ENCODE measurements at regions not wholly inside any gene's neighbourhood (a gene's known extent, or its start where the extent isn't known, plus 50 kb on each side); places are given as distances from the start of the nearest gene placed in this dataset.

- intact Hi-C loops (cut with micrococcal nuclease) = no loop called here
- no peak for TF ChIP-seq JUND (IDR thresholded peaks at IDR 0.05)
- TF ChIP-seq RAD21 (IDR thresholded peaks at IDR 0.05; ENCODE audit: low read depth) = no peak
- no peak for TF ChIP-seq ZBTB33 (IDR thresholded peaks at IDR 0.05; ENCODE audit: extremely low read depth, insufficient replicate concordance, low read length)
- TF ChIP-seq ATF3 (IDR thresholded peaks at IDR 0.05) = no peak
- no peak for TF ChIP-seq SP1 (IDR thresholded peaks at IDR 0.05; ENCODE audit: low read depth)
- no peak for TF ChIP-seq YY1 (IDR thresholded peaks at IDR 0.05; ENCODE audit: extremely low read depth, insufficient replicate concordance, low read depth, low read length)
- TF ChIP-seq POLR2A (IDR thresholded peaks at IDR 0.05; ENCODE audit: borderline replicate concordance, extremely low read depth, insufficient read depth, insufficient read length) = no peak
- TF ChIP-seq POLR2AphosphoS5 (IDR thresholded peaks at IDR 0.05; ENCODE audit: low read depth, low read length) = no peak
- TF ChIP-seq CEBPB (IDR thresholded peaks at IDR 0.05; ENCODE audit: low read depth) = no peak
- TF ChIP-seq SRF (IDR thresholded peaks at IDR 0.05; ENCODE audit: low read depth) = no peak
- TF ChIP-seq ZNF274 (IDR thresholded peaks at IDR 0.05; ENCODE audit: low read depth, low read length) = no peak
- TF ChIP-seq, protein P1, sequence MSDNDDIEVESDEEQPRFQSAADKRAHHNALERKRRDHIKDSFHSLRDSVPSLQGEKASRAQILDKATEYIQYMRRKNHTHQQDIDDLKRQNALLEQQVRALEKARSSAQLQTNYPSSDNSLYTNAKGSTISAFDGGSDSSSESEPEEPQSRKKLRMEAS (IDR thresholded peaks at IDR 0.05) = no peak
- TF ChIP-seq FOSL1 (IDR thresholded peaks at IDR 0.05; ENCODE audit: low read depth) = no peak
- TF ChIP-seq CBX3 (IDR thresholded peaks at IDR 0.05; ENCODE audit: low read depth) = no peak
- TF ChIP-seq SIN3A (IDR thresholded peaks at IDR 0.05; ENCODE audit: low read depth) = no peak
- BruUV-seq (replicated peaks) = no TSS peak
- POLR2A ChIA-PET = no interaction called here
- CTCF ChIA-PET = no interaction called here
- no peak for DNase-seq (ENCODE audit: low read depth, low spot score)
- Histone ChIP-seq H3K9me3 (ENCODE audit: control insufficient read depth in 1 of 2, insufficient read depth in 1 of 2, low read depth in 1 of 2, low read length in 2 of 2) (no peaks in the 10 kb centered on the region), H3K4me2 (ENCODE audit: low read length) (no peak overlapping the region), H3K27me3 (ENCODE audit: insufficient read depth, low read length) (no peaks in the 10 kb centered on the region), H3K4me1 (ENCODE audit: control insufficient read depth in 1 of 2, insufficient read depth in 2 of 2, low read length in 2 of 2) (no peaks in the 10 kb centered on the region), H4K20me1 (ENCODE audit: insufficient read depth) (no peaks in the 10 kb centered on the region), H3K9ac (ENCODE audit: low read length) (no peak overlapping the region), H3K4me3 (replicated peaks in 1 of 2; ENCODE audit: low read depth in 1 of 2, low read length in 2 of 2) (no peak overlapping the region), H3K79me2 (ENCODE audit: insufficient read depth, low read length) (no peaks in the 10 kb centered on the region), H3K36me3 (ENCODE audit: control insufficient read depth in 1 of 2, insufficient read depth in 2 of 2, low read length in 2 of 2) (no peaks in the 10 kb centered on the region), H3K9me2 (ENCODE audit: insufficient read depth) (no peaks in the 10 kb centered on the region), H3K27ac (ENCODE audit: low read depth, low read length) (no peak overlapping the region), H2AFZ (ENCODE audit: low read depth, low read length, poor library complexity, severe bottlenecking) (no peak overlapping the region)
- RAD21 ChIA-PET (ENCODE audit: low non-redundant PET in 1 of 2, low total read pairs in 2 of 2, uncharacterized antibody in 2 of 2, unreplicated experiment in 2 of 2) = no interaction called here
- no peak for ATAC-seq
Observed at GRCh38 chr20:11556410-11556809, 361.3 kb upstream of the BTBD3 start.
